Gastroesophageal sphincter (tissue), 3 donors: ENCODE measurements at regions not wholly inside any gene's neighbourhood (a gene's known extent, or its start where the extent isn't known, plus 50 kb on each side); places are given as distances from the start of the nearest gene placed in this dataset.

Experiments used
- CTCF ChIP-seq, 4 experiments: fragments of 200-600 bp in 2 of 4; fragments of 450-650 bp in 2 of 4; sonication (generic) in 1 of 4; IDR thresholded peaks; one replicate each; pipeline ENCODE4 v1.5.1; 2017 to 2019; ENCODE audit warnings: antibody characterized with exemption in 4 of 4, mild to moderate bottlenecking in 2 of 4, moderate library complexity in 2 of 4
- POLR2AphosphoS5 ChIP-seq: sonication (generic); formaldehyde crosslinking; IDR thresholded peaks from one replicate; pipeline ENCODE4 v1.6.1; 2017; ENCODE audit warnings: antibody characterized with exemption

GRCh38 chr3:24646790-24647189 lies 152.1 kb upstream of the THRB start:
- no peak for TF ChIP-seq CTCF (IDR thresholded peaks at IDR 0.05)
- TF ChIP-seq POLR2AphosphoS5, result no peak
